A549 (cell line): ENCODE measurements at regions not wholly inside any gene's neighbourhood (a gene's known extent, or its start where the extent isn't known, plus 50 kb on each side); places are given as distances from the start of the nearest gene placed in this dataset.
"Not testable (repeated sequence)": the region's sequence is repeated elsewhere in the genome, so short reads cannot be mapped to it uniquely, and the experiment has no call there.

Source experiments
- ATAC-seq, 2 experiments: fragments of 200-7000 bp in 1 of 2; fragments of >200 bp in 1 of 2; cut with Nextera tagmentation in 1 of 2; cut with Tn5 transposase in 1 of 2; 3 replicates each; pipeline versions ENCODE4 v1.8.0 to v1.9.1; 2018 to 2020; ENCODE audit warnings: mild to moderate bottlenecking in 1 of 2, moderate library complexity in 1 of 2
- CTCF ChIA-PET: fragments of 300-600 bp; sonication (Branson Sonifier 250); formaldehyde crosslinking; extraction: SDS; loops from one replicate; lab custom pipeline; 2021; ENCODE audit warnings: antibody characterized with exemption, inconsistent platforms; lab: Yijun Ruan, JAX
- POLR2A ChIA-PET: fragments of 350-600 bp; formaldehyde crosslinking; extraction: SDS; loops from one replicate; lab custom pipeline; 2021; ENCODE audit warnings: antibody characterized with exemption, inconsistent platforms; lab: Yijun Ruan, JAX
- DNase-seq, 2 experiments: peaks; one replicate each; pipeline versions ENCODE4 v3.0.0 to v3.0.0-alpha.2; 2011 to 2016; ENCODE audit warnings: low read depth in 1 of 2, low spot score in 1 of 2
- FAIRE-seq: peaks from 2 replicates; lab custom pipeline; 2011; peaks lifted over from hg19 to GRCh38; lab: Jason Lieb, UNC
- H3K27ac ChIP-seq, 2 experiments: fragments of >200 bp; sonication (Bioruptor Twin); formaldehyde crosslinking; 3 replicates each; pipeline ENCODE4 v1.5.1; 2016 to 2017
- H3K4me1 ChIP-seq: fragments of >200 bp; sonication (Bioruptor Twin); formaldehyde crosslinking; 3 replicates; pipeline ENCODE4 v1.6.1; 2016
- H3K4me2 ChIP-seq: fragments of >200 bp; sonication (Bioruptor Twin); formaldehyde crosslinking; 3 replicates; pipeline ENCODE4 v1.6.1; 2016
- H3K4me3 ChIP-seq: fragments of >200 bp; sonication (Bioruptor Twin); formaldehyde crosslinking; 3 replicates; pipeline ENCODE4 v1.5.1; 2016
- H3K9me3 ChIP-seq: fragments of >200 bp; sonication (Bioruptor Twin); formaldehyde crosslinking; 3 replicates; pipeline ENCODE4 v1.6.1; 2016
- BHLHE40 ChIP-seq: IDR thresholded peaks from 2 replicates; pipeline ENCODE4 v1.6.1; 2012; ENCODE audit warnings: low read depth, low read length, inconsistent platforms
- CBX2 ChIP-seq: fragments of 200-600 bp; sonication (generic); IDR thresholded peaks from 2 replicates; pipeline ENCODE4 v1.6.1; 2016; ENCODE audit warnings: low read depth, mild to moderate bottlenecking, borderline replicate concordance
- CBX8 ChIP-seq: fragments of 200-600 bp; sonication (generic); IDR thresholded peaks from 2 replicates; pipeline ENCODE4 v1.6.1; 2016
- EHF ChIP-seq: fragments of 250-450 bp; sonication (Bioruptor Pico); IDR thresholded peaks from 2 replicates; pipeline ENCODE4 v1.5.0; 2020; ENCODE audit warnings: mild to moderate bottlenecking
- EHMT2 ChIP-seq: fragments of 200-600 bp; sonication (generic); IDR thresholded peaks from 2 replicates; pipeline ENCODE4 v1.6.1; 2016; ENCODE audit warnings: antibody characterized with exemption, low read depth, mild to moderate bottlenecking, moderate library complexity
- ESRRA ChIP-seq: fragments of 150-350 bp; IDR thresholded peaks from 2 replicates; pipeline ENCODE4 v1.6.1; 2014; ENCODE audit warnings: mild to moderate bottlenecking, low read length, borderline replicate concordance
- HOXB13 ChIP-seq: fragments of 250-450 bp; sonication (Bioruptor Pico); IDR thresholded peaks from 2 replicates; pipeline ENCODE4 v1.5.0; 2020; ENCODE audit warnings: low read depth, mild to moderate bottlenecking, moderate library complexity
- JUNB ChIP-seq: fragments of >200 bp; sonication (Bioruptor Twin); formaldehyde crosslinking; IDR thresholded peaks from 2 replicates; pipeline ENCODE4 v1.6.1; 2016
- KDM5A ChIP-seq: fragments of 200-600 bp; sonication (generic); IDR thresholded peaks from 2 replicates; pipeline ENCODE4 v1.6.1; 2016; ENCODE audit warnings: antibody characterized with exemption, mild to moderate bottlenecking
- NFE2L2 ChIP-seq: fragments of 150-350 bp; conservative IDR thresholded peaks from 2 replicates; pipeline ENCODE4 v1.6.1; 2014; ENCODE audit warnings: low read length
- PHF8 ChIP-seq: fragments of 200-600 bp; sonication (generic); IDR thresholded peaks from 2 replicates; pipeline ENCODE4 v1.6.1; 2016; ENCODE audit warnings: low read depth, mild to moderate bottlenecking, antibody characterized with exemption, moderate library complexity, borderline replicate concordance
- POLR2A ChIP-seq: IDR thresholded peaks from 2 replicates; pipeline ENCODE4 v1.6.1; 2012; ENCODE audit warnings: mild to moderate bottlenecking, low read length
- POLR2AphosphoS2 ChIP-seq: conservative IDR thresholded peaks from 2 replicates; pipeline ENCODE4 v1.6.1; 2012; ENCODE audit warnings: low read length, improper control_type of control experiment, inconsistent platforms
- RNF2 ChIP-seq: fragments of 200-600 bp; sonication (generic); IDR thresholded peaks from 2 replicates; pipeline ENCODE4 v1.6.1; 2016; ENCODE audit warnings: low read depth, mild to moderate bottlenecking, antibody characterized with exemption, moderate library complexity, borderline replicate concordance
- SMC3 ChIP-seq: fragments of >200 bp; sonication (Bioruptor Twin); formaldehyde crosslinking; IDR thresholded peaks from 3 replicates; pipeline ENCODE4 v1.6.1; 2018; ENCODE audit warnings: inconsistent platforms
- ZFP36 ChIP-seq: fragments of 450-650 bp; IDR thresholded peaks from 2 replicates; pipeline ENCODE4 v1.6.1; 2014; ENCODE audit warnings: borderline replicate concordance; ENCODE audit not compliant: partially characterized antibody
- ZSCAN20 ChIP-seq: fragments of 250-450 bp; sonication (Bioruptor Pico); IDR thresholded peaks from 2 replicates; pipeline ENCODE4 v1.8.0; 2022; ENCODE audit warnings: mild to moderate bottlenecking, moderate library complexity
- WGBS: methylation state at CpG from one replicate; pipeline ENCODE4 v1.1.6; 2017; ENCODE audit errors: missing lambda C conversion rate; 5-methylcytosine and 5-hydroxymethylcytosine counted together
- TF ChIP-seq, protein P1 (sequence below): IDR thresholded peaks from 2 replicates; pipeline ENCODE4 v1.6.1; 2012
- TF ChIP-seq, protein P2 (sequence below): IDR thresholded peaks from 2 replicates; pipeline ENCODE4 v1.6.1; 2012
- TF ChIP-seq, protein P3 (sequence below): fragments of 250-450 bp; sonication (Bioruptor Pico); IDR thresholded peaks from 2 replicates; pipeline ENCODE4 v1.5.0; 2021; ENCODE audit warnings: mild to moderate bottlenecking, moderate library complexity, borderline replicate concordance
- TF ChIP-seq, protein P4 (sequence below): fragments of >200 bp; sonication (Bioruptor Twin); formaldehyde crosslinking; IDR thresholded peaks from 3 replicates; pipeline ENCODE4 v1.6.1; 2016
- TF ChIP-seq, protein P5 (sequence below): IDR thresholded peaks from 2 replicates; pipeline ENCODE4 v1.6.1; 2012; ENCODE audit warnings: low read depth, borderline replicate concordance
- TF ChIP-seq, protein P6 (sequence below): fragments of 200-600 bp; sonication (generic); IDR thresholded peaks from 2 replicates; pipeline ENCODE4 v1.6.1; 2016; ENCODE audit warnings: antibody characterized with exemption, mild to moderate bottlenecking, moderate library complexity

DNA sequence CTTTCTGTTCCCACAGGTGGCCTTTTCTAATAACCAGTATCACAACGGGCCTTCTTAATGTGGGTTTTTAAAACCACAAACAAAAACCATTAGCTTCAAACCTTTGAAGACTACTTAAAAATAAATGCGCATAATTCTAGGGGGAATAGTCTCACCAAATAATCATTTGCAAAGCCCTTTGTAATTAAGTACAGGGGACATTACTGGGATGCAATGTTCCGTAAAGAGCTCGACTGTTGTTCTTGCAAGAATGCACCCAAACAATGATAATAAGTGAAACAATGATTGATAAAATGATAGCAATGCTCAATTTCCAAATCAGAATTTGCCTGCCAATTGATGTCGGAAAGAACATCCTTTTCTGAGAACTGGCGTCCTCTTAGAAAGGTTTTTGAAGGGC, 589.1 kb upstream of the ADARB2 start:
- WGBS, result 44% methylated on average over 6 of the region's 6 CpGs
- Histone ChIP-seq H3K4me1 (no peaks in the 10 kb centered on the region), H3K27ac (no peak overlapping the region), H3K4me2 (no peak overlapping the region), H3K9me3 (no peaks in the 10 kb centered on the region), H3K4me3 (no peak overlapping the region)
- no peak for DNase-seq
- ChIA-PET CTCF (no interaction called here), POLR2A (no interaction called here)
- no peak for FAIRE-seq
- TF ChIP-seq KDM5A (no peak), POLR2A (no peak), NFE2L2 (no peak), HOXB13 (no peak), BHLHE40 (no peak), CBX8 (no peak), ESRRA (no peak), RNF2 (no peak), SMC3 (no peak), ZSCAN20 (CRISPR knock-in tag) (no peak), JUNB (no peak)
- TF ChIP-seq, protein P1, sequence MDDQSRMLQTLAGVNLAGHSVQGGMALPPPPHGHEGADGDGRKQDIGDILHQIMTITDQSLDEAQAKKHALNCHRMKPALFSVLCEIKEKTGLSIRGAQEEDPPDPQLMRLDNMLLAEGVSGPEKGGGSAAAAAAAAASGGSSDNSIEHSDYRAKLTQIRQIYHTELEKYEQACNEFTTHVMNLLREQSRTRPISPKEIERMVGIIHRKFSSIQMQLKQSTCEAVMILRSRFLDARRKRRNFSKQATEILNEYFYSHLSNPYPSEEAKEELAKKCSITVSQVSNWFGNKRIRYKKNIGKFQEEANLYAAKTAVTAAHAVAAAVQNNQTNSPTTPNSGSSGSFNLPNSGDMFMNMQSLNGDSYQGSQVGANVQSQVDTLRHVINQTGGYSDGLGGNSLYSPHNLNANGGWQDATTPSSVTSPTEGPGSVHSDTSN, result no peak
- TF ChIP-seq, protein P2, sequence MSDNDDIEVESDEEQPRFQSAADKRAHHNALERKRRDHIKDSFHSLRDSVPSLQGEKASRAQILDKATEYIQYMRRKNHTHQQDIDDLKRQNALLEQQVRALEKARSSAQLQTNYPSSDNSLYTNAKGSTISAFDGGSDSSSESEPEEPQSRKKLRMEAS, result no peak
- TF ChIP-seq, protein P3, sequence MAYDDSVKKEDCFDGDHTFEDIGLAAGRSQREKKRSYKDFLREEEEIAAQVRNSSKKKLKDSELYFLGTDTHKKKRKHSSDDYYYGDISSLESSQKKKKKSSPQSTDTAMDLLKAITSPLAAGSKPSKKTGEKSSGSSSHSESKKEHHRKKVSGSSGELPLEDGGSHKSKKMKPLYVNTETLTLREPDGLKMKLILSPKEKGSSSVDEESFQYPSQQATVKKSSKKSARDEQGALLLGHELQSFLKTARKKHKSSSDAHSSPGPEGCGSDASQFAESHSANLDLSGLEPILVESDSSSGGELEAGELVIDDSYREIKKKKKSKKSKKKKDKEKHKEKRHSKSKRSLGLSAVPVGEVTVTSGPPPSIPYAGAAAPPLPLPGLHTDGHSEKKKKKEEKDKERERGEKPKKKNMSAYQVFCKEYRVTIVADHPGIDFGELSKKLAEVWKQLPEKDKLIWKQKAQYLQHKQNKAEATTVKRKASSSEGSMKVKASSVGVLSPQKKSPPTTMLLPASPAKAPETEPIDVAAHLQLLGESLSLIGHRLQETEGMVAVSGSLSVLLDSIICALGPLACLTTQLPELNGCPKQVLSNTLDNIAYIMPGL (CRISPR knock-in tag), result no peak
- ATAC-seq, result no peak

DNA sequence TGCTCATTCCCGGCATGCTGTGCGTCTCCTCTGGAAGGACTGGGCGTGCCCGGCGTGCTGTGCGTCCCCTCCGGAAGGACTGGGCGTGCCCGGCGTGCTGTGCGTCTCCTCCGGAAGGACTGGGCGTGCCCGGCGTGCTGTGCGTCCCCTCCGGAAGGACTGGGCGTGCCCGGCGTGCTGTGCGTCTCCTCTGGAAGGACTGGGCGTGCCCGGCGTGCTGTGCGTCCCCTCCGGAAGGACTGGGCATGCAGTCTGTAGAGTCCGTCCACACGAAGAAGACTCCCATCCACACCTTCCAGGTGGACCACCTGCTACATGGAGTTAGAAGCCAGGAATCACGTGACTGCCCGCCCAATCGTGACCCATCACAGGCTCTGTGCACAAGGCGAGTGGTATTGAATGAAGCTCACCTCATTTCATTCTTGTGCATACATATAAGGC, 577.7 kb upstream of the ADARB2 start:
- H3K4me3 ChIP-seq, H3K9me3 ChIP-seq, H3K27ac ChIP-seq, ATAC-seq, H3K4me1 ChIP-seq, FAIRE-seq, H3K4me2 ChIP-seq, POLR2A ChIA-PET, DNase-seq, CTCF ChIA-PET: not testable (repeated sequence)
- 41% methylated on average over 13 of the region's 32 CpGs for WGBS

DNA sequence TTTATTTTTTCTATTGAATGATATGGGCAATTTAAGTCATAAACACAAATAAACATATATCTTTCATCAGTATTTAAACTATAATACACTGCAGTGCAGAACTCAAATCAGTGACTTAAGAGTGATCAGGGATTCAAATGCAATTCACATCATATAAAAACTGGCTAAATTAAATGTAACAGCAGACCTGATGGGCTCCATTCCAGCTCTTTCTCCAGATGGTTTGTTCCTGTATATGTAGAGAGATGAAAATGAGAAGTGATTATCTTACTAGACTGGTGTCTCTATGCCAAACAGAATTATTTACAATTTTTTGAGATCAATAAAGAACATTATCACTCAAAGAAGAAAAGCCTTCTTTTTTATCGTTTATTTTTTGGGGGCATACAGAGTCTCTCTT, 568.8 kb upstream of the ADARB2 start:
- Histone ChIP-seq H3K4me2 (no peak overlapping the region), H3K4me3 (no peak overlapping the region), H3K4me1 (no peaks in the 10 kb centered on the region), H3K27ac (no peak overlapping the region), H3K9me3 (no peaks in the 10 kb centered on the region)
- TF ChIP-seq POLR2AphosphoS2, result no peak
- TF ChIP-seq, protein P4, sequence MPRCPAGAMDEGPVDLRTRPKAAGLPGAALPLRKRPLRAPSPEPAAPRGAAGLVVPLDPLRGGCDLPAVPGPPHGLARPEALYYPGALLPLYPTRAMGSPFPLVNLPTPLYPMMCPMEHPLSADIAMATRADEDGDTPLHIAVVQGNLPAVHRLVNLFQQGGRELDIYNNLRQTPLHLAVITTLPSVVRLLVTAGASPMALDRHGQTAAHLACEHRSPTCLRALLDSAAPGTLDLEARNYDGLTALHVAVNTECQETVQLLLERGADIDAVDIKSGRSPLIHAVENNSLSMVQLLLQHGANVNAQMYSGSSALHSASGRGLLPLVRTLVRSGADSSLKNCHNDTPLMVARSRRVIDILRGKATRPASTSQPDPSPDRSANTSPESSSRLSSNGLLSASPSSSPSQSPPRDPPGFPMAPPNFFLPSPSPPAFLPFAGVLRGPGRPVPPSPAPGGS, result no peak
- TF ChIP-seq PHF8, result no peak
- TF ChIP-seq, protein P5, sequence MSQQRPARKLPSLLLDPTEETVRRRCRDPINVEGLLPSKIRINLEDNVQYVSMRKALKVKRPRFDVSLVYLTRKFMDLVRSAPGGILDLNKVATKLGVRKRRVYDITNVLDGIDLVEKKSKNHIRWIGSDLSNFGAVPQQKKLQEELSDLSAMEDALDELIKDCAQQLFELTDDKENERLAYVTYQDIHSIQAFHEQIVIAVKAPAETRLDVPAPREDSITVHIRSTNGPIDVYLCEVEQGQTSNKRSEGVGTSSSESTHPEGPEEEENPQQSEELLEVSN, result no peak
- TF ChIP-seq ZFP36, result no peak
- no peak for TF ChIP-seq EHF
- TF ChIP-seq SMC3, result no peak
- no peak for TF ChIP-seq BHLHE40
- TF ChIP-seq EHMT2, result no peak
- TF ChIP-seq CBX2, result no peak
- TF ChIP-seq, protein P6, sequence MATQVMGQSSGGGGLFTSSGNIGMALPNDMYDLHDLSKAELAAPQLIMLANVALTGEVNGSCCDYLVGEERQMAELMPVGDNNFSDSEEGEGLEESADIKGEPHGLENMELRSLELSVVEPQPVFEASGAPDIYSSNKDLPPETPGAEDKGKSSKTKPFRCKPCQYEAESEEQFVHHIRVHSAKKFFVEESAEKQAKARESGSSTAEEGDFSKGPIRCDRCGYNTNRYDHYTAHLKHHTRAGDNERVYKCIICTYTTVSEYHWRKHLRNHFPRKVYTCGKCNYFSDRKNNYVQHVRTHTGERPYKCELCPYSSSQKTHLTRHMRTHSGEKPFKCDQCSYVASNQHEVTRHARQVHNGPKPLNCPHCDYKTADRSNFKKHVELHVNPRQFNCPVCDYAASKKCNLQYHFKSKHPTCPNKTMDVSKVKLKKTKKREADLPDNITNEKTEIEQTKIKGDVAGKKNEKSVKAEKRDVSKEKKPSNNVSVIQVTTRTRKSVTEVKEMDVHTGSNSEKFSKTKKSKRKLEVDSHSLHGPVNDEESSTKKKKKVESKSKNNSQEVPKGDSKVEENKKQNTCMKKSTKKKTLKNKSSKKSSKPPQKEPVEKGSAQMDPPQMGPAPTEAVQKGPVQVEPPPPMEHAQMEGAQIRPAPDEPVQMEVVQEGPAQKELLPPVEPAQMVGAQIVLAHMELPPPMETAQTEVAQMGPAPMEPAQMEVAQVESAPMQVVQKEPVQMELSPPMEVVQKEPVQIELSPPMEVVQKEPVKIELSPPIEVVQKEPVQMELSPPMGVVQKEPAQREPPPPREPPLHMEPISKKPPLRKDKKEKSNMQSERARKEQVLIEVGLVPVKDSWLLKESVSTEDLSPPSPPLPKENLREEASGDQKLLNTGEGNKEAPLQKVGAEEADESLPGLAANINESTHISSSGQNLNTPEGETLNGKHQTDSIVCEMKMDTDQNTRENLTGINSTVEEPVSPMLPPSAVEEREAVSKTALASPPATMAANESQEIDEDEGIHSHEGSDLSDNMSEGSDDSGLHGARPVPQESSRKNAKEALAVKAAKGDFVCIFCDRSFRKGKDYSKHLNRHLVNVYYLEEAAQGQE, result no peak
- TF ChIP-seq, protein P2, result no peak
- POLR2A ChIA-PET, result no interaction called here
- ATAC-seq (no peak), DNase-seq (no peak), FAIRE-seq (no peak)
- WGBS, result 0% methylated on average over 1 of the region's 1 CpG
- CTCF ChIA-PET, result no interaction called here
